ENCODE measurements at regions not wholly inside any gene's neighbourhood (a gene's known extent, or its start where the extent isn't known, plus 50 kb on each side); places are given as distances from the start of the nearest gene placed in this dataset.

DNA sequence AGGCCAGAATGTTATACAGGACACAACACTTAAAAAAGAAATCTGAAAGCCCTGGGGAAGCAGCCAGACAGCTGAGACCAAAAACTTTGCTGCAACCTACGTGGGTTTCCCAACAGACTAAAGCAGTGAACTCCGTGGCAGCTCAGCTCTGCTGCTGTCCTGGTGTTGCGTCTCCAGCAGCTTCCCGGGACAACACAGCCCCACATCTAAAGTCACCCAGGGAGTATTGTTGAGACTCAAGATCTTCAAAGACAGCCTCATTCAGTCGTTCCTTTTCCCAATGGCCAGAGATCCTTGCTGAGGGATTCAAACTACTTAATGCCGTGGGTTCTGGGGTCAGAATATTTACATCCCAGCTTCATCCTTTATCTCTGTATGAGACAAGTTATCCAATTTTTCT lies 125.8 kb downstream of the MED10 start:
- Histone ChIP-seq H4K20me1 (ENCODE audit: insufficient read depth) (no peaks in the 10 kb centered on the region), H3K27me3 (ENCODE audit: insufficient read depth, low read depth, low read length) (no peaks in the 10 kb centered on the region), H3K9ac (ENCODE audit: low read length) (no peak overlapping the region), H3K36me3 (ENCODE audit: insufficient read depth, low read length) (no peaks in the 10 kb centered on the region), H3F3A (ENCODE audit: insufficient read depth, low read length, poor library complexity, severe bottlenecking) (no peaks in the 10 kb centered on the region), H3K9me2 (ENCODE audit: insufficient read depth, low read length) (no peaks in the 10 kb centered on the region), H3K4me3 (ENCODE audit: low read length) (no peak overlapping the region), H3K27ac (ENCODE audit: low read length) (no peak overlapping the region), H2AFZ (ENCODE audit: low read depth, low read length) (no peak overlapping the region), H3K9me3 (ENCODE audit: low read length) (no peaks in the 10 kb centered on the region), H3K79me2 (replicated peaks; ENCODE audit: insufficient read depth, low read length) (no peaks in the 10 kb centered on the region), H3K4me2 (ENCODE audit: low read length) (no peak overlapping the region)
- TF ChIP-seq MXI1 (conservative IDR thresholded peaks at IDR 0.05; ENCODE audit: poor library complexity, severe bottlenecking): no peak
- TF ChIP-seq, protein P1, sequence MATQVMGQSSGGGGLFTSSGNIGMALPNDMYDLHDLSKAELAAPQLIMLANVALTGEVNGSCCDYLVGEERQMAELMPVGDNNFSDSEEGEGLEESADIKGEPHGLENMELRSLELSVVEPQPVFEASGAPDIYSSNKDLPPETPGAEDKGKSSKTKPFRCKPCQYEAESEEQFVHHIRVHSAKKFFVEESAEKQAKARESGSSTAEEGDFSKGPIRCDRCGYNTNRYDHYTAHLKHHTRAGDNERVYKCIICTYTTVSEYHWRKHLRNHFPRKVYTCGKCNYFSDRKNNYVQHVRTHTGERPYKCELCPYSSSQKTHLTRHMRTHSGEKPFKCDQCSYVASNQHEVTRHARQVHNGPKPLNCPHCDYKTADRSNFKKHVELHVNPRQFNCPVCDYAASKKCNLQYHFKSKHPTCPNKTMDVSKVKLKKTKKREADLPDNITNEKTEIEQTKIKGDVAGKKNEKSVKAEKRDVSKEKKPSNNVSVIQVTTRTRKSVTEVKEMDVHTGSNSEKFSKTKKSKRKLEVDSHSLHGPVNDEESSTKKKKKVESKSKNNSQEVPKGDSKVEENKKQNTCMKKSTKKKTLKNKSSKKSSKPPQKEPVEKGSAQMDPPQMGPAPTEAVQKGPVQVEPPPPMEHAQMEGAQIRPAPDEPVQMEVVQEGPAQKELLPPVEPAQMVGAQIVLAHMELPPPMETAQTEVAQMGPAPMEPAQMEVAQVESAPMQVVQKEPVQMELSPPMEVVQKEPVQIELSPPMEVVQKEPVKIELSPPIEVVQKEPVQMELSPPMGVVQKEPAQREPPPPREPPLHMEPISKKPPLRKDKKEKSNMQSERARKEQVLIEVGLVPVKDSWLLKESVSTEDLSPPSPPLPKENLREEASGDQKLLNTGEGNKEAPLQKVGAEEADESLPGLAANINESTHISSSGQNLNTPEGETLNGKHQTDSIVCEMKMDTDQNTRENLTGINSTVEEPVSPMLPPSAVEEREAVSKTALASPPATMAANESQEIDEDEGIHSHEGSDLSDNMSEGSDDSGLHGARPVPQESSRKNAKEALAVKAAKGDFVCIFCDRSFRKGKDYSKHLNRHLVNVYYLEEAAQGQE (IDR thresholded peaks at IDR 0.05; ENCODE audit: borderline replicate concordance): no peak
- no peak for TF ChIP-seq RAD21 (conservative IDR thresholded peaks at IDR 0.05)
- no peak for TF ChIP-seq POLR2AphosphoS5 (IDR thresholded peaks at IDR 0.05)
- TF ChIP-seq EP300 (conservative IDR thresholded peaks at IDR 0.05; ENCODE audit: poor library complexity, severe bottlenecking): no peak
- no peak for TF ChIP-seq EZH2 (IDR thresholded peaks at IDR 0.05; ENCODE audit: borderline replicate concordance, insufficient read depth, low read length, poor library complexity, severe bottlenecking)
- no peak for TF ChIP-seq TAF1 (IDR thresholded peaks at IDR 0.05; ENCODE audit: low read depth)
- no peak for TF ChIP-seq SMC3 (conservative IDR thresholded peaks at IDR 0.05; ENCODE audit: poor library complexity)
- TF ChIP-seq, protein P2, sequence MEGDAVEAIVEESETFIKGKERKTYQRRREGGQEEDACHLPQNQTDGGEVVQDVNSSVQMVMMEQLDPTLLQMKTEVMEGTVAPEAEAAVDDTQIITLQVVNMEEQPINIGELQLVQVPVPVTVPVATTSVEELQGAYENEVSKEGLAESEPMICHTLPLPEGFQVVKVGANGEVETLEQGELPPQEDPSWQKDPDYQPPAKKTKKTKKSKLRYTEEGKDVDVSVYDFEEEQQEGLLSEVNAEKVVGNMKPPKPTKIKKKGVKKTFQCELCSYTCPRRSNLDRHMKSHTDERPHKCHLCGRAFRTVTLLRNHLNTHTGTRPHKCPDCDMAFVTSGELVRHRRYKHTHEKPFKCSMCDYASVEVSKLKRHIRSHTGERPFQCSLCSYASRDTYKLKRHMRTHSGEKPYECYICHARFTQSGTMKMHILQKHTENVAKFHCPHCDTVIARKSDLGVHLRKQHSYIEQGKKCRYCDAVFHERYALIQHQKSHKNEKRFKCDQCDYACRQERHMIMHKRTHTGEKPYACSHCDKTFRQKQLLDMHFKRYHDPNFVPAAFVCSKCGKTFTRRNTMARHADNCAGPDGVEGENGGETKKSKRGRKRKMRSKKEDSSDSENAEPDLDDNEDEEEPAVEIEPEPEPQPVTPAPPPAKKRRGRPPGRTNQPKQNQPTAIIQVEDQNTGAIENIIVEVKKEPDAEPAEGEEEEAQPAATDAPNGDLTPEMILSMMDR (IDR thresholded peaks at IDR 0.05; ENCODE audit: poor library complexity, severe bottlenecking): no peak

DNA sequence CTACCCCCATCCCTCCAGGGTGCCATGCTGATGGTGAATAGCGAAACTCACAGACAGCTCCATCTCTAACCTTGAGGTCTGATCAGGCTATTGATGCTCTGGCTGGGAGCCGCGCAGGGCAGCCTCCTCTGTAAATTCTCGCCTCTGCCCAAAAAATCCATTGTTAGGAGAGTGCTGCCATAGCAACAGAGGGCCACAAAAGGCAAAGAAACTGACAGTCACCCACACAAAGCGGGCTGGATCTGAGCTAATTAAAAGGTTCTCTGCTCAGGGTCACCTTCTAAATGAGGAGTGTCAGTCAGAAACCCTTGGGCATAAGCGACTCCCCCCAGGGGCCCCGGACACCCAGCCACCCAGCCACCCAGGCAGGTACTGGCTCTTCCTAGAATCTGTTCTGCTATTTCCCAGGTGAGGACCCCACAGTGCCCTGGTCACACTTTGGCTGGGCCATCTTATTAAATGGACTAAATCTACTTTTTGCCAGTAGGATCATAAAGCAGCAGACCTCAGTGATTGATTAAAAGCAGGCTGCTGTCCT lies 126.7 kb downstream of the MED10 start:
- no peak overlapping the region for H3K4me3 ChIP-seq (ENCODE audit: low read length)
- no peaks in the 10 kb centered on the region for H3K79me2 ChIP-seq (replicated peaks; ENCODE audit: insufficient read depth, low read length)
- no peaks in the 10 kb centered on the region for H3K27me3 ChIP-seq (ENCODE audit: insufficient read depth, low read depth, low read length)
- no peak overlapping the region for H3K9ac ChIP-seq (ENCODE audit: low read length)
- H3K36me3 ChIP-seq (ENCODE audit: insufficient read depth, low read length): no peaks in the 10 kb centered on the region
- no peak overlapping the region for H2AFZ ChIP-seq (ENCODE audit: low read depth, low read length)
- no peaks in the 10 kb centered on the region for H3K9me2 ChIP-seq (ENCODE audit: insufficient read depth, low read length)
- TF ChIP-seq, protein P1 (IDR thresholded peaks at IDR 0.05; ENCODE audit: borderline replicate concordance): no peak
- H4K20me1 ChIP-seq (ENCODE audit: insufficient read depth): no peaks in the 10 kb centered on the region
- H3F3A ChIP-seq (ENCODE audit: insufficient read depth, low read length, poor library complexity, severe bottlenecking): no peaks in the 10 kb centered on the region
- no peaks in the 10 kb centered on the region for H3K9me3 ChIP-seq (ENCODE audit: low read length)
- no peak overlapping the region for H3K4me2 ChIP-seq (ENCODE audit: low read length)
- H3K27ac ChIP-seq (ENCODE audit: low read length): no peak overlapping the region

Measured in neural cell (in vitro differentiated cells).